ENCODE measurements at regions not wholly inside any gene's neighbourhood (a gene's known extent, or its start where the extent isn't known, plus 50 kb on each side); places are given as distances from the start of the nearest gene placed in this dataset.

GRCh38 chr16:8087597-8088289 lies 502.6 kb downstream of the TMEM114 start:
- H3K9me3 ChIP-seq (ENCODE audit: low read depth): no peaks in the 10 kb centered on the region
- no peaks in the 10 kb centered on the region for H4K20me1 ChIP-seq (ENCODE audit: insufficient read depth, poor library complexity, severe bottlenecking)
- no peaks in the 10 kb centered on the region for H3K27me3 ChIP-seq
- no peaks in the 10 kb centered on the region for H3K36me3 ChIP-seq (replicated peaks; ENCODE audit: insufficient read depth, low read depth)
- no peak for TF ChIP-seq EZH2 (IDR thresholded peaks at IDR 0.05; ENCODE audit: borderline replicate concordance)
- TF ChIP-seq CTCF (IDR thresholded peaks at IDR 0.05; ENCODE audit: poor library complexity): no peak
- no peak for TF ChIP-seq EZH2phosphoT487 (IDR thresholded peaks at IDR 0.05; ENCODE audit: low read depth, severe bottlenecking, unreplicated experiment)
- no peaks in the 10 kb centered on the region for H3K4me1 ChIP-seq (ENCODE audit: insufficient read depth)
- H3K9me2 ChIP-seq (replicated peaks; ENCODE audit: insufficient read depth): no peaks in the 10 kb centered on the region
- H2AFZ ChIP-seq: no peak overlapping the region
- no peaks in the 10 kb centered on the region for H3K79me2 ChIP-seq
- H3K27ac ChIP-seq: no peak overlapping the region
- 65% methylated on average over 5 of the region's 5 CpGs for WGBS (ENCODE audit: low lambda C conversion rate, missing lambda C conversion rate)
- H3K4me2 ChIP-seq: no peak overlapping the region
- no peak for DNase-seq (ENCODE audit: low spot score)
- no peak overlapping the region for H3K4me3 ChIP-seq

- Histone ChIP-seq H3K9me3 (ENCODE audit: low read depth) (no peaks in the 10 kb centered on the region), H3K27me3 (no peaks in the 10 kb centered on the region), H4K20me1 (ENCODE audit: insufficient read depth, poor library complexity, severe bottlenecking) (no peaks in the 10 kb centered on the region), H3K4me3 (no peak overlapping the region), H3K27ac (no peak overlapping the region), H3K36me3 (replicated peaks; ENCODE audit: insufficient read depth, low read depth) (no peaks in the 10 kb centered on the region), H3K9me2 (replicated peaks; ENCODE audit: insufficient read depth) (no peaks in the 10 kb centered on the region), H3K4me1 (ENCODE audit: insufficient read depth) (no peaks in the 10 kb centered on the region), H2AFZ (no peak overlapping the region), H3K79me2 (no peaks in the 10 kb centered on the region), H3K4me2 (no peak overlapping the region)
- 87% methylated on average over 2 of the region's 2 CpGs for WGBS (ENCODE audit: low lambda C conversion rate, missing lambda C conversion rate)
- TF ChIP-seq EZH2phosphoT487 (IDR thresholded peaks at IDR 0.05; ENCODE audit: low read depth, severe bottlenecking, unreplicated experiment) (no peak), EZH2 (IDR thresholded peaks at IDR 0.05; ENCODE audit: borderline replicate concordance) (no peak), CTCF (IDR thresholded peaks at IDR 0.05; ENCODE audit: poor library complexity) (no peak)
- DNase-seq (ENCODE audit: low spot score): no peak
These were observed 503.2 kb downstream of the TMEM114 start for GRCh38 chr16:8087146-8087545.

- H4K20me1 ChIP-seq (ENCODE audit: insufficient read depth, poor library complexity, severe bottlenecking): no peaks in the 10 kb centered on the region
- TF ChIP-seq EZH2 (IDR thresholded peaks at IDR 0.05; ENCODE audit: borderline replicate concordance) (no peak), EZH2phosphoT487 (IDR thresholded peaks at IDR 0.05; ENCODE audit: low read depth, severe bottlenecking, unreplicated experiment) (no peak), CTCF (IDR thresholded peaks at IDR 0.05; ENCODE audit: poor library complexity) (no peak)
- no peaks in the 10 kb centered on the region for H3K4me1 ChIP-seq (ENCODE audit: insufficient read depth)
- no peak for DNase-seq (ENCODE audit: low spot score)
- no peaks in the 10 kb centered on the region for H3K36me3 ChIP-seq (replicated peaks; ENCODE audit: insufficient read depth, low read depth)
- no peak overlapping the region for H3K27ac ChIP-seq
- H3K79me2 ChIP-seq: no peaks in the 10 kb centered on the region
- no peak overlapping the region for H3K4me2 ChIP-seq
- H3K27me3 ChIP-seq: no peaks in the 10 kb centered on the region
- no peak overlapping the region for H2AFZ ChIP-seq
- no peaks in the 10 kb centered on the region for H3K9me2 ChIP-seq (replicated peaks; ENCODE audit: insufficient read depth)
- H3K4me3 ChIP-seq: no peak overlapping the region
- 66% methylated on average over 2 of the region's 2 CpGs for WGBS (ENCODE audit: low lambda C conversion rate, missing lambda C conversion rate)
- H3K9me3 ChIP-seq (ENCODE audit: low read depth): no peaks in the 10 kb centered on the region
These were observed 505.4 kb downstream of the TMEM114 start for GRCh38 chr16:8084882-8085281.
